GM21529 (cell line): ENCODE measurements at regions not wholly inside any gene's neighbourhood (a gene's known extent, or its start where the extent isn't known, plus 50 kb on each side); places are given as distances from the start of the nearest gene placed in this dataset.

Source experiments
- ATAC-seq: cut with Tn5 transposase; IDR thresholded peaks from one replicate; pipeline ENCODE4 v1.9.1; 2021; ENCODE audit not compliant: unreplicated experiment

GRCh38 chr2:180110469-180110868, 103.4 kb upstream of the CWC22 start:
- no peak for ATAC-seq

GRCh38 chr2:180101846-180102245, 94.7 kb upstream of the CWC22 start:
- no peak for ATAC-seq

- ATAC-seq = no peak
These were observed 92.2 kb upstream of the CWC22 start for GRCh38 chr2:180099308-180099707.

GRCh38 chr2:180085144-180085543, 78.0 kb upstream of the CWC22 start:
- ATAC-seq = no peak

GRCh38 chr2:180077295-180077906, 70.3 kb upstream of the CWC22 start:
- peak; percentile 69 for ATAC-seq

GRCh38 chr2:180075870-180076269, 68.8 kb upstream of the CWC22 start:
- no peak for ATAC-seq

GRCh38 chr2:180071797-180072196, 64.7 kb upstream of the CWC22 start:
- ATAC-seq = no peak

GRCh38 chr2:180063494-180064092, 56.5 kb upstream of the CWC22 start:
- no peak for ATAC-seq

GRCh38 chr2:180062178-180062577, 55.1 kb upstream of the CWC22 start:
- no peak for ATAC-seq

- ATAC-seq = no peak
These were observed 54.4 kb upstream of the CWC22 start for GRCh38 chr2:180061546-180061945.

GRCh38 chr2:180061085-180061484, 54.0 kb upstream of the CWC22 start:
- ATAC-seq = no peak

- ATAC-seq = no peak
These were observed 51.9 kb upstream of the CWC22 start for GRCh38 chr2:180058993-180059392.

GRCh38 chr2:180057706-180058412, 50.8 kb upstream of the CWC22 start:
- no peak for ATAC-seq
